ENCODE measurements at regions not wholly inside any gene's neighbourhood (a gene's known extent, or its start where the extent isn't known, plus 50 kb on each side); places are given as distances from the start of the nearest gene placed in this dataset.

DNA sequence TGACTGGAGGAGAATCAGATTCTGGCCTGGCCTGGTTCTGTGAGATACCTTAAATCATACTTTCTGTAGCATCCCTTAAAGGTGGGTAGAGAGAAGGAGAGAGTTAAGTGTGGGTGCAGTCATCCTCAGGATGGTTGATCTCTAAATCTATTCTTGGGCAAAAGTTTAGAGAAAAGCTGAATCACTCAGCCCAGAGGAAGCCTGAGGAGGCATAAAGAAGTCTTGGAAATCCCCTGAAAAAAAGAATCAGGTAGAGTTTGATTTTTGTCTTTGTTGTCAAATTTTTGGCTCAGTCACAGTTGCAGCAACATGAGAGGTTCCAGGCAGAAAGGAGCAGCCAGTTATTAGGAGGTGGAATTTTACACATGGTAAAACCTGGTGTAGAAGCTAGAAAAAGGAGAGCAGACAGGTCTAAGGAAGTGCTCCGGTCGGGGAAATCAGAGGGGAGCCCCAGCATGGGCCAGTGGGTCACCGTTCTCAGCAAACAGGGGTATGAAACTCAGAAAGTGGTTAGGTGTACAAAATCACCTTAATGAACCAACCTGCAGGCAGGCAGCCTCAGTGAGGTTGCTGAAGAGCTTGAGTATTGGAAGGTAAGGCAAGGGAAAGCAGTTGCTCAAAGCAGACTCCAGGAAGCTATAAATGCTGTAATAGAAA, 116.2 kb upstream of the CNTLN start:
- intact Hi-C loops (cut with micrococcal nuclease; ENCODE audit: unreplicated experiment): no loop called here
- Histone ChIP-seq H3K9me3 (ENCODE audit: low read depth, low read length, poor library complexity, severe bottlenecking) (no peaks in the 10 kb centered on the region), H3K36me3 (ENCODE audit: insufficient read depth, low read length, poor library complexity, severe bottlenecking) (no peaks in the 10 kb centered on the region), H3K27ac (ENCODE audit: low read depth, low read length, poor library complexity, severe bottlenecking) (no peak overlapping the region), H3K4me3 (ENCODE audit: low read depth, low read length, poor library complexity, severe bottlenecking) (no peak overlapping the region), H3K27me3 (replicated peaks; ENCODE audit: insufficient read depth, low read depth, low read length, poor library complexity) (no peaks in the 10 kb centered on the region), H3K4me1 (ENCODE audit: insufficient read depth, low read length, poor library complexity, severe bottlenecking) (no peaks in the 10 kb centered on the region)
- TF ChIP-seq EZH2 (IDR thresholded peaks at IDR 0.05; ENCODE audit: borderline replicate concordance, low read depth, low read length, poor library complexity, severe bottlenecking): no peak
- TF ChIP-seq, protein P1, sequence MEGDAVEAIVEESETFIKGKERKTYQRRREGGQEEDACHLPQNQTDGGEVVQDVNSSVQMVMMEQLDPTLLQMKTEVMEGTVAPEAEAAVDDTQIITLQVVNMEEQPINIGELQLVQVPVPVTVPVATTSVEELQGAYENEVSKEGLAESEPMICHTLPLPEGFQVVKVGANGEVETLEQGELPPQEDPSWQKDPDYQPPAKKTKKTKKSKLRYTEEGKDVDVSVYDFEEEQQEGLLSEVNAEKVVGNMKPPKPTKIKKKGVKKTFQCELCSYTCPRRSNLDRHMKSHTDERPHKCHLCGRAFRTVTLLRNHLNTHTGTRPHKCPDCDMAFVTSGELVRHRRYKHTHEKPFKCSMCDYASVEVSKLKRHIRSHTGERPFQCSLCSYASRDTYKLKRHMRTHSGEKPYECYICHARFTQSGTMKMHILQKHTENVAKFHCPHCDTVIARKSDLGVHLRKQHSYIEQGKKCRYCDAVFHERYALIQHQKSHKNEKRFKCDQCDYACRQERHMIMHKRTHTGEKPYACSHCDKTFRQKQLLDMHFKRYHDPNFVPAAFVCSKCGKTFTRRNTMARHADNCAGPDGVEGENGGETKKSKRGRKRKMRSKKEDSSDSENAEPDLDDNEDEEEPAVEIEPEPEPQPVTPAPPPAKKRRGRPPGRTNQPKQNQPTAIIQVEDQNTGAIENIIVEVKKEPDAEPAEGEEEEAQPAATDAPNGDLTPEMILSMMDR (conservative IDR thresholded peaks at IDR 0.05; ENCODE audit: low read depth, low read length): no peak
- DNase-seq (ENCODE audit: low spot score): no peak
- CTCF ChIA-PET: no interaction called here
- no TSS peak for BruUV-seq (replicated peaks)
- POLR2A ChIA-PET (ENCODE audit: low non-redundant PET): no interaction called here

DNA sequence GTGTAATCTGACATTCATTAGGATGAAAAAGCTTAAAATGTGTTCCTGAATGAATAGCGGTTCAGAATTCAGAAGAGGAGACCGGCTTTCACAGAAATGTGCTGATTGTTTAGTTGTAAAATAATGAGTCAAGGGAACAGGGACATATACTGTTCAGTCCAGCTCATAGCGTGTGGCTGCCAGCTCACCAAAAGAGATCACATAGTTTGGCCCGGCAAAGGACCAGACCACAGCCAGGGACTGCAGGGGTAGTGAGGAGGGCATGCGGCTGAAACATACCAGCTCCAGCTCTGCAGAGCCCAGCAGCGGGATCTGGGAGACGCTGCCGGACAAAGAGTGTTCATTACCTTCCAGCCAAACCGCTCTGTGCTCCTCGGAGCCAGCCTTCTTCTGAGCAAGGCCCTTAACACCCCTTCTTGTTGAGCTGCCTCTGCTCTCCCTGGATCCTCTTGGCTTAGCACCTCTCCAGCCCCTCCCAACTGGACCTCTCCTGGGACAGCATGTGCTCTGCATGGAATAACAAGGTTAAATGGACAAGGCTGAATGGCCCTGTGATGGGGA, 116.8 kb upstream of the CNTLN start:
- Histone ChIP-seq H3K27ac (ENCODE audit: low read depth, low read length, poor library complexity, severe bottlenecking) (no peak overlapping the region), H3K4me3 (ENCODE audit: low read depth, low read length, poor library complexity, severe bottlenecking) (no peak overlapping the region), H3K27me3 (replicated peaks; ENCODE audit: insufficient read depth, low read depth, low read length, poor library complexity) (no peaks in the 10 kb centered on the region), H3K4me1 (ENCODE audit: insufficient read depth, low read length, poor library complexity, severe bottlenecking) (no peaks in the 10 kb centered on the region), H3K36me3 (ENCODE audit: insufficient read depth, low read length, poor library complexity, severe bottlenecking) (no peaks in the 10 kb centered on the region), H3K9me3 (ENCODE audit: low read depth, low read length, poor library complexity, severe bottlenecking) (no peaks in the 10 kb centered on the region)
- BruUV-seq (replicated peaks): no TSS peak
- intact Hi-C loops (cut with micrococcal nuclease; ENCODE audit: unreplicated experiment): no loop called here
- TF ChIP-seq, protein P1 (conservative IDR thresholded peaks at IDR 0.05; ENCODE audit: low read depth, low read length): no peak
- TF ChIP-seq EZH2 (IDR thresholded peaks at IDR 0.05; ENCODE audit: borderline replicate concordance, low read depth, low read length, poor library complexity, severe bottlenecking): no peak
- ChIA-PET POLR2A (ENCODE audit: low non-redundant PET) (no interaction called here), CTCF (no interaction called here)
- DNase-seq (ENCODE audit: low spot score): no peak

DNA sequence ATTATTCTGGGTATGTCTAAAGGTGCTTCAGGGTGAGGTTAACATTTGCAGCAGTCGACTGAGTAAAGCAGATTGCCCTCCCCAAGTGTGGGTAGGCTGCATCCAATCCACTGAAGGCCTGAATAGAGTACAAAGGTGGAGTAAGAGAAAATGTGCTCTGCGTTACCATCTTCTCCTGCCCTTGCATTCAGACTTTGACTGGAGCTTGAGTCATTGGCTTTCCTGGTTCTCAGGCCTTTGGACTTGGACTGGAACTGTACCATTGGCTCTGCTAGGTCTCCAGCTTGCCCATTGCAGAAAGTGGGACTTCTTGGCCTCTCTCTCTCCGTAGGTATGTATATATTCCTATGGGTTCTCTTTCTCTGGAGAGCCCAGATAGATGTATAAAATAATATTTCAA, 120.9 kb upstream of the CNTLN start:
- ChIA-PET CTCF (no interaction called here), POLR2A (ENCODE audit: low non-redundant PET) (no interaction called here)
- Histone ChIP-seq H3K36me3 (ENCODE audit: insufficient read depth, low read length, poor library complexity, severe bottlenecking) (no peaks in the 10 kb centered on the region), H3K27me3 (replicated peaks; ENCODE audit: insufficient read depth, low read depth, low read length, poor library complexity) (no peaks in the 10 kb centered on the region), H3K4me3 (ENCODE audit: low read depth, low read length, poor library complexity, severe bottlenecking) (no peak overlapping the region), H3K9me3 (ENCODE audit: low read depth, low read length, poor library complexity, severe bottlenecking) (no peaks in the 10 kb centered on the region), H3K27ac (ENCODE audit: low read depth, low read length, poor library complexity, severe bottlenecking) (no peak overlapping the region), H3K4me1 (ENCODE audit: insufficient read depth, low read length, poor library complexity, severe bottlenecking) (no peaks in the 10 kb centered on the region)
- intact Hi-C loops (cut with micrococcal nuclease; ENCODE audit: unreplicated experiment): no loop called here
- DNase-seq (ENCODE audit: low spot score): no peak
- BruUV-seq (replicated peaks): no TSS peak
- TF ChIP-seq, protein P1 (conservative IDR thresholded peaks at IDR 0.05; ENCODE audit: low read depth, low read length): no peak
- no peak for TF ChIP-seq EZH2 (IDR thresholded peaks at IDR 0.05; ENCODE audit: borderline replicate concordance, low read depth, low read length, poor library complexity, severe bottlenecking)
